ENCODE measurements at regions not wholly inside any gene's neighbourhood (a gene's known extent, or its start where the extent isn't known, plus 50 kb on each side); places are given as distances from the start of the nearest gene placed in this dataset.
"Not testable (repeated sequence)": the region's sequence is repeated elsewhere in the genome, so short reads cannot be mapped to it uniquely, and the experiment has no call there.

- DNase-seq (ENCODE audit: low spot score) = no peak
- no peak for TF ChIP-seq CTCF (IDR thresholded peaks at IDR 0.05; ENCODE audit: extremely low read depth, missing control alignments)
These were observed 129.9 kb downstream of the KBTBD2 start for GRCh38 chr7:32761451-32762205.

- not testable (repeated sequence) for DNase-seq (ENCODE audit: low spot score)
These were observed 130.8 kb downstream of the KBTBD2 start for GRCh38 chr7:32760755-32761154.

- not testable (repeated sequence) for DNase-seq (ENCODE audit: low spot score)
These were observed 131.7 kb downstream of the KBTBD2 start for GRCh38 chr7:32759859-32760258.

- DNase-seq (ENCODE audit: low spot score) = not testable (repeated sequence)
These were observed 137.7 kb downstream of the KBTBD2 start for GRCh38 chr7:32753872-32754271.

- DNase-seq (ENCODE audit: low spot score) = not testable (repeated sequence)
These were observed 143.2 kb downstream of the KBTBD2 start for GRCh38 chr7:32748337-32748736.

- not testable (repeated sequence) for DNase-seq (ENCODE audit: low spot score)
These were observed 144.0 kb downstream of the KBTBD2 start for GRCh38 chr7:32747443-32748148.

GRCh38 chr7:32741853-32742476 is 149.6 kb downstream of the KBTBD2 start:
- DNase-seq (ENCODE audit: low spot score) = not testable (repeated sequence)

GRCh38 chr7:32739749-32740148 is 151.8 kb downstream of the KBTBD2 start:
- DNase-seq (ENCODE audit: low spot score) = not testable (repeated sequence)

GRCh38 chr7:32738390-32738789 is 153.2 kb downstream of the KBTBD2 start:
- not testable (repeated sequence) for DNase-seq (ENCODE audit: low spot score)

- DNase-seq (ENCODE audit: low spot score) = not testable (repeated sequence)
These were observed 158.8 kb downstream of the KBTBD2 start for GRCh38 chr7:32732767-32733166.

- DNase-seq (ENCODE audit: low spot score) = not testable (repeated sequence)
These were observed 162.3 kb downstream of the KBTBD2 start for GRCh38 chr7:32729335-32729675.

- peak; percentile 51 for DNase-seq (ENCODE audit: low spot score)
These were observed 162.9 kb downstream of the KBTBD2 start for GRCh38 chr7:32728412-32729334.

GRCh38 chr7:32727483-32728411 is 163.8 kb downstream of the KBTBD2 start:
- peak; percentile 61 for DNase-seq (ENCODE audit: low spot score)

- DNase-seq (ENCODE audit: low spot score) = not testable (repeated sequence)
These were observed 168.7 kb downstream of the KBTBD2 start for GRCh38 chr7:32722837-32723236.
